GM18511 (cell line): ENCODE measurements at regions not wholly inside any gene's neighbourhood (a gene's known extent, or its start where the extent isn't known, plus 50 kb on each side); places are given as distances from the start of the nearest gene placed in this dataset.

Experiments used
- ATAC-seq: cut with Tn5 transposase; IDR thresholded peaks from one replicate; pipeline ENCODE4 v1.9.1; 2021; ENCODE audit warnings: mild to moderate bottlenecking, moderate library complexity; ENCODE audit not compliant: unreplicated experiment

DNA sequence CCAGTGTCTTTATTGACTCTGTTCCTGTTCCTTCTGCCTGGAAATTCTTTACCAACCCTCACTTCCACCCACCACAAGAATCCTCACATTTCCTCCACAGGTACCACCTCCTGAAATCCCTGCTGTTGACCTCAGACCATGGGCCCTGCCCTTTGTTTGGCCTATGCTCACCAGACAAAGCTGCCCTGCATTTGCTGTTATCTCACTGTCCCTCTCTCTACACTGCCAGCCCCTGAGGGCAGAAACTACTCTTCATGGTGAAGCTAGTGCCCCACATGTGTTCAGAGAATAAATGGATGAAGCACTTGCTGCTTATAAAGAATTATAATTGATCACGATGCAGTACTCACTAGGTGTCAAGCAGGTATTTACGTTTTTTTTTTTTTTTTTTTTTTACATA, 608.4 kb downstream of the TSN start:
- ATAC-seq, result no peak

DNA sequence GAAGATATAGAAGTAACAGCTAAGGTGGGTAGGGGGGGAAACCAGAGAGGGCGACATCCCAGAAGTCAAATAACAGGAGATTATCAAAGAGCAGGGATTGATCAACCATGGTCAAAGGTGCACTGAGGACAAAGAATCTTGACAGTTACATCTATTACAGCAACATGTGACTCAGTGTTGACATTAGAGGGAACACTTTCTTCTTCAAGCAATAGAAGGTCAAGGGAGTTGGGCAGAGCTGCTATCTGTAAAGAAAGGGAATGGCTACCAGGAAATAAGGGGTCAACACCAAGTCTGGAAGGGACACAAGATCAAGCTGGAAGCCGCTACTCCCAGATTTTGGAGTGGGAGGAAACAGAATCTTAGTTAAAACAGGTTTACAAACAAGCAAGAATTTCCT, 611.0 kb downstream of the TSN start:
- ATAC-seq, result no peak

GRCh38 chr2:122366969-122367645, 611.7 kb downstream of the TSN start:
- no peak for ATAC-seq

DNA sequence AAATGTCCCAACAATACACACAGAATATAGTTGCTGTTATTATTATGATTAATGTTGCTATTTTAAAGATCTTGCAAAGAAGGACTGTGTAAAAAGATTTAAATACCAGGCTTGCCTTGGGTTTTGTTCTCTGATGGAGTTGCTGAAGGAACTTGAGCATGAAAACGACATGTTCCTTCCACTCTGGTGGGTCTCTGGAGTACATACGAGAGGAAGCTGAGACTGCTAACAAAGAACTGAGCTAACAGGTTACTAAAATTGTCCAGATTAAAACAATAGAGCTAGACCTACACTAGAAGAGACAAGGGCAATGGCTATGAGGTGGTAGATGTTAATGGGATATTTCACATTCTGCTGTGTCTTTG, 612.2 kb downstream of the TSN start:
- no peak for ATAC-seq

- no peak for ATAC-seq
Measured at GRCh38 chr2:122368576-122369243, 613.3 kb downstream of the TSN start.

DNA sequence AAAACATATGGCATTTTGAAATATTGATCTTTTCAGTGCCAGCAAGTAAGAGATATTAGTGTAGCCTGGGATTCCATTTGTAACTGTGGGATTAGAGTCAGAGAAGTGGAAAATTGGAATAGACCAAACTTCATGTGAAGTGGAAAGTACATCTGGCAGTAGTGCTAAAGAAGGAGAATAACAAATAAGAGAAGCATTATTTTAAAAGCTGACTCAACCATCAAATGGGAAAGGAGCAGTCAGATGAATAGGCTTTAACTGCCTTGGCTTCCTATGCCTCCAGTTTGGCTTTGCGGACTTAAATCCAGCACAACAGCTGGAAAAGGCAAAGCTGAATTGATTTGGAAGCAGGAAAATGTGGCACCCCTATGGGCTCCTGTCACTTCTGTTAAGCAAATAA, 623.1 kb downstream of the TSN start:
- no peak for ATAC-seq

DNA sequence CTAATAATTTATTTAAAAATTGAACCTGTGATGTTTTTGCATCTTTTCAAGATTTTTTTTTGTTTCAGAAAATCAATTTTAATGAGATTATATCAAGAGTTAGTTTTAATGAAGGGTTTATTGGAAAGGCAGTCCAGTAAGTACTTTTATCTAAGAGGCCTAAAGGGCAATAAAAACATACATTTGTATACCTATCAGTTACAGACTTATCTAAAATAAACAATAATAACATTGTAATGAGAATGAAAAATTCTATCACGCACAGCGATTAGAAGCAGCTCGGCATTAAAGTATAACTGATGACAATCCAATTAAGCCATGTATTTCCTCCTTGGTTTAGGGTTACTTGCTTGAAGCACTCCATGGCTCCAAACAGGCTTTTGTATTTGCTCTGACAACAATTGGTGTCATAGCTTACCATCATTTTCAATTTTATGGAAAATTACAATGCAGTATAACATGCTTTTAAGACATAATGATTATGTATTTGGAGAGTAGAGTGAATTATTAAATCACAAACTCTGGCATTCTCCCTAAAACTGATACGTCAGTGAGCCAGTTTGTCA, 629.4 kb downstream of the TSN start:
- no peak for ATAC-seq

GRCh38 chr2:122388208-122388607, 632.8 kb downstream of the TSN start:
- no peak for ATAC-seq

GRCh38 chr2:122389694-122390093, 634.2 kb downstream of the TSN start:
- no peak for ATAC-seq

DNA sequence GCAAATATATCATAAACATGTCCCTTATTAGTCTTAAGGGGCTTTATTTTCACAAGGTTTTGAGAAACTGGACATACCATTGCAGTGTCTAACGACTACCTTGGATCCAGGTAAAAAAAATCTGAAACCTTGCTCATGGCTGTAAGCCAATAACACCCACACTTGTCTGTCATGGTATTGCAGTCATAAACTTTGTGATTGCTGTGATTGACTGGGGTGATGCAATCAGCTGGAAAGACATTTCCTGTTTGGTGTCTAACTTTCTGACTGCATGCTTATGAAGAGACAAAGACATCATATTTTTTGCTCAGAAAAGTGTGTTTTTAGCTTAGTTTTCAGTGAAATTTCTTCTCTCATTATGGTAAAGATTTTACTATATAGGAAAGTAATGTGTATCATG, 635.0 kb downstream of the TSN start:
- ATAC-seq, result peak; percentile 91

GRCh38 chr2:122391726-122392125, 636.3 kb downstream of the TSN start:
- no peak for ATAC-seq

GRCh38 chr2:122395687-122396086, 640.2 kb downstream of the TSN start:
- no peak for ATAC-seq

DNA sequence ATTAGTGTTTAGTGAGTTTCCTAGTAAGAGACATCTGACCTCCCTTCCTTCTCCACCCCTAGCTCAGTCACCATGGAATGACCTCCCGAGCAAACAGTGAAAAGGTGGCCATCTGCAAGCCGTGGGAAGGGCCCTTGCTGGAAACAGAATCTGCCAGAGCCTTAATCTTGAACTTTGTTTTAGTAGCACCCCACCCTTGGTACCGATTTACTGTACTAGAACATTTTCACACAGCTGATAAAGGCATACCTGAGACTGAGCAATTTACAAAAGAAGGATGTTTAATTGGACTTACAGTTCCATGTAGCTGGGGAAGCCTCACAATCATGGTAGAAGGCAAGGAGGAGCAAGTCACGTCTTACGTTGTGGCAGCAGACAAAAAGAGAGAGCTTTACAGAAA, 655.8 kb downstream of the TSN start:
- ATAC-seq, result no peak

- ATAC-seq, result no peak
Measured at GRCh38 chr2:122412360-122412759, 656.9 kb downstream of the TSN start.

DNA sequence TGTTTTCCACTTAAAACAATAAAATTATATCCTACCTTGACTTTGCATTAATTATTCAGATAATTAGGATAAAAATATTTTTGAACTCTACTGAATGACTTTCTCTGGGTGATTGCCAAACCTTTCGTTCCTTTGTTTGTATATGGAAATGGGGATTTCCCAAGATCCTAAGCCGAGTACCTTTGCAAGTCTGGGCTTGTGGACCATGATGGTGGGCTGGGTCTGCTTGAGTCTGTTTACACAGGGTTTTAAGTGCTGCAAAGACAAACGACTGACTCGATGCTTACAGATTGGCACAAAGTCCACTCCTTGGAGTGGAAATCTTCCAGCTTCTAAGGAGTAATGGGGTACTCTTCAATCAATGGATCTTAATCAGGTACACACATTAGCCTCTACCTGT, 659.5 kb downstream of the TSN start:
- ATAC-seq, result no peak

DNA sequence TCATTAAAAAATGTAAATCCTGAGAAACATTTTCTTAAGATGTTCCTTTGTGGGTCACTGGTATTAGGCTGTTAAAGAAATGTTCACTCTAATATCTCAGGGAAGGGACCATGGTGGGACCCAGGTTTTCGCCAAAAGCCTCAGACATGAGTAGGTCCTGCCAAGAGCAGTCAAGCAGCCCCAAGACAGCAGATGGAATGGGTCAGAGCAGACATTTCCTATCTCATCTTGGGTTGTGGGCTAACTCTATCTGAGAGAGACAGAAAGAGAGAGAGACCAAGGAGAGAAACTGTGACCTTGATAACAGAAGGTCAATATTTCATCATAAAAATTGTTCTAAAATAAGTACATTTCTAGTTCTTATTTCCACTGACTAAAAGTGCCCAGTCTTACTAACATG, 661.7 kb downstream of the TSN start:
- ATAC-seq, result no peak

DNA sequence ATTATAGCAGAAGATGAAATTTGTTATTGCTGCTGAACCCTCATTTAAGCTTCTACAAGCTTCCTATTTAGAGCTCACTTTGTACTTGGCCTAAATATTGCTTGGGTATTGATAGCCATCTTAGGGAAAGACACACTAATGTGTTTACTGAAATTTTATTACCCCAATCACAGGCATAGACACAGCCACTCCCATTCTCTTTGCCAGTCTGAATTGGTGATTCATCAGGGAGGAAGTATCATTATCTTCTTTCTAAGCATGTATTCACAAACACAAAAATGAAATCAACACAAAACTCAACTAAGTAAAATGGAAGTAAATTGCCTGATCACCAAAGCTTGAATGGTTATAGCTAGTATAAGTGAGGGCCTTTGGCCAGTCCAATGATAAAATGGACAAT, 666.3 kb downstream of the TSN start:
- no peak for ATAC-seq

GRCh38 chr2:122422384-122422991, 667.0 kb downstream of the TSN start:
- ATAC-seq, result no peak

GRCh38 chr2:122423934-122424333, 668.5 kb downstream of the TSN start:
- no peak for ATAC-seq

DNA sequence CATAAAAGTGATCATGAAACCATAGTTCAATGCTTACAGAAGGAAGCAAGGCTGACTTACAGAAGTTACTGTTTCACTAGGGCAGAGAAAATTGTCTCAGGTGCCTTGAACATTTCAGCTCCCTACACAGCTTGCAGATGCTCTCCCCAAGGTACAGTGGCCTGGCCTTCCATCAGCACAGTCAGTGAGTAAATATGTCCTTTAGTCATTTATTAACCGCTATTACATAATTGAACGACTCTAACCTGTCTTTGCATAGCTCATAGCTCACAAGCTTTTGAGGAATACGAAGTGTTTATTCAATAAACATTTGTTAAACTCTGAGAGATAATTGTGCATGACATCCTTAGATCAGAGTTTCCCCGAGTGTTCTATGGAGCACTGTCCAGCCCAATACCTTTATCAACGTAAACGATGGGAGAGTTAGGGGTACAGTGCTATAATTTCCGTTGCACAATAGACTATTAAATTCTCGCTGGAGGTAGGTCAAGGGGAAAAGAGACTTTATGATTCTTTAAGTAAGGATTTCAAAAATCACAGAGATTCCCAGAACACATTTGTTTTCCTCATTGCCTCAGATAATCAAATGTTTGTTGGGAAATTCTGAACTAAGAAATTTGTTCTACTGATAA, 677.8 kb downstream of the TSN start:
- ATAC-seq, result peak; percentile 64

DNA sequence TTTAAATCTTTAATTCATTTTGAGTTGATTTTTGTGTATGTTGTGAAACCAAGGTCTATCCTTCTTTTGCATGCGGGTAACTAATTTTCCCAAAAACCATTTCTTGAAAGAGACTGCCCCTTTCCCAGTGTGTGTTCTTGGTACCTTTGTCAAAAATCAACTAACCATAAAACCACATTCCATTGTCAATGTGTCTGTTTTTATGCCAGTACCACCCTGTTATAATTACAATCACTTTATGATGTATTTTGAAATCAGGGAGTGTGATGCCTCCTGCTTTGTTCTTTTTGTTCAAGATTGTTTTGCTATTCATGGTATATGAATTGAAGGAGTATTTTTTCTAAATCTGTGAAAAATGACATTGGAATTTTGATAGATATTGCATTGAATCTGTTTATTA, 689.6 kb downstream of the TSN start:
- no peak for ATAC-seq

GRCh38 chr2:122446761-122447160, 691.3 kb downstream of the TSN start:
- no peak for ATAC-seq
